H1 (cell line): ENCODE measurements at regions not wholly inside any gene's neighbourhood (a gene's known extent, or its start where the extent isn't known, plus 50 kb on each side); places are given as distances from the start of the nearest gene placed in this dataset.

Experiments
- HDAC6 ChIP-seq: IDR thresholded peaks from one replicate; pipeline ENCODE4 v1.7.1; 2012; ENCODE audit warnings: low read depth, mild to moderate bottlenecking, inconsistent platforms, low read length, moderate library complexity

DNA sequence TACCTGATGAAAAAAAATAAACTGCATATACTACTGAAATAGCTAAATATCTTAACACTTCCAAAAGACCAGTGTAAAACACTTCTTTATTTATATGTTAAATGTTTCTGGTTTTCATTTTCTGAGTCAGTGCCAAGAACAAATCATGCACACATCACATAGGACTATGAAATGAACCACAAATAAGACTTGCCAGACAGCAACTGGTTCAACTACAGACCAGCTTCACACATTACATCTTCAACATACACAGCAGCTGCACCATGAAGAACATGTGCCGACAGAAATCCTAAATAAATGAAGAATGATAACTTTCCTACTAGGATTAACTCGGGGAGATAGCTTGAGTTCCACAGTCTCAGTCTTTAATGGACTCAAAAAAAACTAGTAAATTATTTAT lies 168.3 kb upstream of the STXBP5 start (continued):
- no peak for TF ChIP-seq HDAC6
